Stimulated activated naive CD8-positive, alpha-beta T cell treated with anti-CD3 and anti-CD28 coated beads, Interleukin-15, Interleukin-2, amounts not matched to agents 100 ng/mL and 50 ng/mL, for 24 hours (primary cell): ENCODE measurements at regions not wholly inside any gene's neighbourhood (a gene's known extent, or its start where the extent isn't known, plus 50 kb on each side); places are given as distances from the start of the nearest gene placed in this dataset.
"Not testable (repeated sequence)": the region's sequence is repeated elsewhere in the genome, so short reads cannot be mapped to it uniquely, and the experiment has no call there.

Source experiments
- H3K27ac Mint-ChIP-seq: one replicate; pipeline ENCODE4 v1.8.0; 2021; ENCODE audit warnings: mild to moderate bottlenecking, mixed read lengths
- H3K27me3 Mint-ChIP-seq: one replicate; pipeline ENCODE4 v1.8.0; 2021; ENCODE audit warnings: mixed read lengths
- H3K36me3 Mint-ChIP-seq: one replicate; pipeline ENCODE4 v1.8.0; 2021; ENCODE audit warnings: low read depth, mixed read lengths
- H3K4me1 Mint-ChIP-seq: one replicate; pipeline ENCODE4 v1.8.0; 2021; ENCODE audit warnings: low read depth, mixed read lengths
- H3K4me3 Mint-ChIP-seq: one replicate; pipeline ENCODE4 v1.8.0; 2021; ENCODE audit warnings: mild to moderate bottlenecking, mixed read lengths
- H3K9me3 Mint-ChIP-seq: one replicate; pipeline ENCODE4 v1.8.0; 2021; ENCODE audit warnings: mixed read lengths

GRCh38 chr17:36683387-36683786, 82.0 kb downstream of the MRM1 start:
- Mint-ChIP-seq H3K36me3 (no peaks in the 10 kb centered on the region), H3K4me3 (no peak overlapping the region), H3K27me3 (no peaks in the 10 kb centered on the region), H3K4me1 (no peaks in the 10 kb centered on the region), H3K27ac (no peak overlapping the region), H3K9me3 (no peaks in the 10 kb centered on the region)

GRCh38 chr17:36684134-36684533, 82.8 kb downstream of the MRM1 start:
- no peaks in the 10 kb centered on the region for H3K36me3 Mint-ChIP-seq
- H3K27ac Mint-ChIP-seq = no peak overlapping the region
- H3K4me3 Mint-ChIP-seq = no peak overlapping the region
- no peaks in the 10 kb centered on the region for H3K9me3 Mint-ChIP-seq
- H3K27me3 Mint-ChIP-seq = no peaks in the 10 kb centered on the region
- no peaks in the 10 kb centered on the region for H3K4me1 Mint-ChIP-seq

- no peaks in the 10 kb centered on the region for H3K9me3 Mint-ChIP-seq
- H3K4me1 Mint-ChIP-seq = no peaks in the 10 kb centered on the region
- no peaks in the 10 kb centered on the region for H3K27me3 Mint-ChIP-seq
- H3K4me3 Mint-ChIP-seq = no peak overlapping the region
- H3K27ac Mint-ChIP-seq = no peak overlapping the region
- no peaks in the 10 kb centered on the region for H3K36me3 Mint-ChIP-seq
Observed at GRCh38 chr17:36686123-36686669, 84.8 kb downstream of the MRM1 start.

DNA sequence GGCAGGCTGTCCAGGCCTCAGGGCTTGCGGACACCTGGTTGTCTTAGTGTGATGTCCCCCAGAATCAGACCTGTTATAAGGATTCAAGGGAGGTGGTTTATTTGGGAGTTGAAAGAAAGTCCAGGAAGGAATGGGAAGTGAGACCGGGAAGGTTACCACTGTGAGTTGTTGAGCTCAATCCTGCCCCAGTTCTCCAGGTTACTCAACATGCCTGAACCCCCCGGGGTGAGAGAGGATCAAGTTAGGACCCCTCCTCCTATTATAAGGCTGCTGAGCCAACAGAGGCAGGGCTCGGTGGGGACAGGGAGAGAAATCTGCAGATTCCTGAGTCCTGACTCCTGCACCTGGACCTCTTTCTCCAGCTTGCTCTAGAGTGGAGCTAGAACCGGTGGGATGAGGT, 86.4 kb downstream of the MRM1 start:
- H3K27ac Mint-ChIP-seq = no peak overlapping the region
- H3K27me3 Mint-ChIP-seq = no peaks in the 10 kb centered on the region
- H3K4me3 Mint-ChIP-seq = no peak overlapping the region
- H3K4me1 Mint-ChIP-seq = no peaks in the 10 kb centered on the region
- H3K36me3 Mint-ChIP-seq = no peaks in the 10 kb centered on the region
- H3K9me3 Mint-ChIP-seq = no peaks in the 10 kb centered on the region

GRCh38 chr17:36689089-36689667, 87.8 kb downstream of the MRM1 start:
- H3K4me1 Mint-ChIP-seq = no peaks in the 10 kb centered on the region
- H3K36me3 Mint-ChIP-seq = no peaks in the 10 kb centered on the region
- no peak overlapping the region for H3K27ac Mint-ChIP-seq
- H3K4me3 Mint-ChIP-seq = no peak overlapping the region
- H3K27me3 Mint-ChIP-seq = no peaks in the 10 kb centered on the region
- no peaks in the 10 kb centered on the region for H3K9me3 Mint-ChIP-seq

DNA sequence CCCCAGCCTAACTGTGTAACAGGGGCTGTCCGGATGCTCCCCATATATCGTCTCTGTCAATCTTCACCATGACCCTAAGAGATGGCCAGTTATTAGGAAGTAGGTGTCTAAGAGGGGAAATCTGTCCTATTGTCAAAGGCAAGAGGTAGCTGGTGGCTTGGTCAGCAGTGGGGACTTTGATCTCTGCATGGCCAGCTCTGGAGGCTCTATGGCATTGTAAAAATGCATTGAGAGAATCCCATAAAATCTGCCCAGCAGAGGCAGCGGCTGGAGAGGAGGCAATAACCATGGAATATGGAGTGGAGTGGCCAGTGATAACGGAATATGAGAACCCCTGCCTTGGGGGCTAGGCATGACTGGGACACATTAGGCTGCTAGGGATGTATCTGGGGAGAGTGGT, 88.8 kb downstream of the MRM1 start:
- Mint-ChIP-seq H3K4me1 (no peaks in the 10 kb centered on the region), H3K4me3 (no peak overlapping the region), H3K9me3 (no peaks in the 10 kb centered on the region), H3K27me3 (no peaks in the 10 kb centered on the region), H3K27ac (no peak overlapping the region), H3K36me3 (no peaks in the 10 kb centered on the region)

DNA sequence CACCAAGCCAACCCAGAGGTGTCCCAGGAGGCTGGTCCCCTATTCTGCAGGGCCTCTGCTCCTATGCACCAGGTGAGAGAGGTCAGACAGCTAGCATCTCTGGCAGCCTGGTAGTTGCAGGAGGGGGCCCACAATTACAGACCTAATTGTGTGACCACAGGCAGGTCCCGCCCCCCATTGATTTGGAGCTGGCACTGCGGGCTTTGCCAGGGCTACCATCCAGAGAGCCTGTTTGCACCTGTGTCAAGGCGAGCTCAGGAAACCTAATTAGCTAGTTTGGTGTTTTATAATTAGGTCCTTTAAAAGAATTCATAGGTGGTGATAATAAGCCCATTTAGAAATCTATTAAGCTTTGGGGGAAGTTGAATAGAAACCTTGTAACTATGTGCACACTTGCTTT, 90.2 kb downstream of the MRM1 start:
- H3K4me1 Mint-ChIP-seq = no peaks in the 10 kb centered on the region
- H3K4me3 Mint-ChIP-seq = no peak overlapping the region

DNA sequence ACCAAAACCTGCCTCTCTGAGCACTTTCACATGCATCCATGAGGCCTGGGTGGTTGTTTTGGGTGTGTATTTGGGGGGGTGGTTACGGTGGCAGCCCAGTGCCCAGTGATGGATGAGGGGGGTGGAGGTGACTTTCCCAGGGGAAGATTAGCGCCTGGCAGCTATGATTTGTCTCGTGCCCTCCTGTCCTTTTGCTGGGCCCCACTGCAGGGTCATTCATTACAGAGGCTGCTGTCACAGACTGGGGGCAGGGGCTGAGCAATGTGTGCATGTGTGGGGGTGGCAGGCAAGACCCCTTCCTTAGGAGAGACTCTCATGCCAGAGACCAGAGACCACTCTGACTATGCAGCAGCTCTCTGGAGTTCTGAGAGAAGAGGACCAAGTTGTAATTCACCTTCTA, 93.7 kb downstream of the MRM1 start:
- H3K4me1 Mint-ChIP-seq = no peaks in the 10 kb centered on the region
- H3K27me3 Mint-ChIP-seq = peaks cover 26% of the 10 kb centered on the region
- no peaks in the 10 kb centered on the region for H3K9me3 Mint-ChIP-seq
- no peaks in the 10 kb centered on the region for H3K36me3 Mint-ChIP-seq
- no peak overlapping the region for H3K4me3 Mint-ChIP-seq
- H3K27ac Mint-ChIP-seq = no peak overlapping the region

More for the DNA sequence above, 90.2 kb downstream of the MRM1 start:
- no peaks in the 10 kb centered on the region for H3K36me3 Mint-ChIP-seq
- no peaks in the 10 kb centered on the region for H3K9me3 Mint-ChIP-seq
- peaks cover 2% of the 10 kb centered on the region for H3K27me3 Mint-ChIP-seq
- no peak overlapping the region for H3K27ac Mint-ChIP-seq

GRCh38 chr17:36695710-36696109, 94.3 kb downstream of the MRM1 start:
- H3K27me3 Mint-ChIP-seq = peaks cover 27% of the 10 kb centered on the region
- not testable (repeated sequence) for H3K9me3 Mint-ChIP-seq, H3K27ac Mint-ChIP-seq, H3K4me3 Mint-ChIP-seq, H3K4me1 Mint-ChIP-seq, H3K36me3 Mint-ChIP-seq

GRCh38 chr17:36696805-36697204, 95.4 kb downstream of the MRM1 start:
- H3K36me3 Mint-ChIP-seq = no peaks in the 10 kb centered on the region
- no peak overlapping the region for H3K4me3 Mint-ChIP-seq
- peaks cover 38% of the 10 kb centered on the region for H3K27me3 Mint-ChIP-seq
- H3K27ac Mint-ChIP-seq = no peak overlapping the region
- no peaks in the 10 kb centered on the region for H3K4me1 Mint-ChIP-seq
- H3K9me3 Mint-ChIP-seq = no peaks in the 10 kb centered on the region

GRCh38 chr17:36697903-36698530, 96.6 kb downstream of the MRM1 start:
- no peaks in the 10 kb centered on the region for H3K9me3 Mint-ChIP-seq
- no peak overlapping the region for H3K27ac Mint-ChIP-seq
- no peaks in the 10 kb centered on the region for H3K36me3 Mint-ChIP-seq
- H3K4me1 Mint-ChIP-seq = no peaks in the 10 kb centered on the region
- no peak overlapping the region for H3K4me3 Mint-ChIP-seq
- H3K27me3 Mint-ChIP-seq = peaks cover 48% of the 10 kb centered on the region

GRCh38 chr17:36701429-36702099, 100.2 kb downstream of the MRM1 start:
- H3K4me3 Mint-ChIP-seq = no peak overlapping the region
- no peaks in the 10 kb centered on the region for H3K4me1 Mint-ChIP-seq
- H3K36me3 Mint-ChIP-seq = no peaks in the 10 kb centered on the region
- H3K9me3 Mint-ChIP-seq = no peaks in the 10 kb centered on the region
- H3K27ac Mint-ChIP-seq = no peak overlapping the region
- H3K27me3 Mint-ChIP-seq = peaks cover 72% of the 10 kb centered on the region

- no peaks in the 10 kb centered on the region for H3K36me3 Mint-ChIP-seq
Observed at GRCh38 chr17:36702636-36703035, 101.3 kb downstream of the MRM1 start.

GRCh38 chr17:36703860-36704266, 102.5 kb downstream of the MRM1 start:
- Mint-ChIP-seq H3K4me3 (no peak overlapping the region), H3K36me3 (no peaks in the 10 kb centered on the region), H3K9me3 (no peaks in the 10 kb centered on the region), H3K4me1 (no peaks in the 10 kb centered on the region), H3K27me3 (peaks cover 60% of the 10 kb centered on the region), H3K27ac (no peak overlapping the region)

More at GRCh38 chr17:36702636-36703035, 101.3 kb downstream of the MRM1 start:
- H3K27me3 Mint-ChIP-seq = peaks cover 65% of the 10 kb centered on the region
- H3K4me1 Mint-ChIP-seq = no peaks in the 10 kb centered on the region
- no peak overlapping the region for H3K27ac Mint-ChIP-seq
- no peak overlapping the region for H3K4me3 Mint-ChIP-seq
- no peaks in the 10 kb centered on the region for H3K9me3 Mint-ChIP-seq

- Mint-ChIP-seq H3K27me3 (peaks cover 48% of the 10 kb centered on the region), H3K4me3 (no peak overlapping the region), H3K27ac (no peak overlapping the region), H3K9me3 (no peaks in the 10 kb centered on the region), H3K4me1 (no peaks in the 10 kb centered on the region), H3K36me3 (no peaks in the 10 kb centered on the region)
Observed at GRCh38 chr17:36705283-36705795, 104.0 kb downstream of the MRM1 start.
